Hippocampal formation (tissue), 2 donors: ENCODE measurements at regions not wholly inside any gene's neighbourhood (a gene's known extent, or its start where the extent isn't known, plus 50 kb on each side); places are given as distances from the start of the nearest gene placed in this dataset.
"Not testable (repeated sequence)": the region's sequence is repeated elsewhere in the genome, so short reads cannot be mapped to it uniquely, and the experiment has no call there.

Source experiments
- DNase-seq, 2 donors: peaks; one replicate each; lab custom pipeline; 2025; lab: John Stamatoyannopoulos, UW

DNA sequence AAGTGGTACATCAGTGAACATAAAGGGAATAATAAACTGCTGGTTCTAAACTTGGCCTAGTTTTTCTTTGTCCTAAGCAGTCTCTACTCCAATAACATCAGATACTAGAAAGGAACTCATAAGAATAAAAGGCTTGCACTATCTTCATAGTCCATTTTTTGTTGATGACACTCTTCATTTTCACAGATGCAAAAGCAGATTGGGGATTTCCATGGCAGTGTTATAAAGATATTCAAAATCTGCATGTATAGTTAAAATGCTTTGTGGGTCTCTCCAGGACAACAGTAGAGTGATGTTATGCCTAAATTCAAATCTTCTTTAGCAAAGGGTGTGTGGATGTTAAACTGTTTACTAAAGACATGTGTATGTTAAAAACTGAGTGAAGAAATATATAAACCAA lies 745.8 kb downstream of the TRHDE start:
- DNase-seq: no peak

DNA sequence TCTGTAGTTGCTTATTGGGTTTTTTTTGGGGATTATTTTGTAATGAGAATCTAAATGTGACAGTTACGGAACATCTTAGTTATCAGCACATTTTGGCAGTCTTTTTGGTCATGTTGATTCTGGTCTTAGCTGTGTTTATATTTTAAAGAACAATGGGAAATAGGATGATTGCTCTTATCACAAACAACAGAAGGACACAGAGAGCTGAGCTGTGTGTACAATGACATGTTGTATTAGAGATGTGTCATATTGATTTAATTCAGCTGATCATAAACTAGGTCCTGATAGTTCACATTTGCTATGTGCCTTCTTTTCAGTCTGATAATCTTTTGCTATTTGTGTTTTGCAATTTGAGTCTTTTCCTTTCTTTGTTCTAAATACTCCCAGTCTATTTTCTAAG lies 781.7 kb downstream of the TRHDE start:
- DNase-seq: no peak

DNA sequence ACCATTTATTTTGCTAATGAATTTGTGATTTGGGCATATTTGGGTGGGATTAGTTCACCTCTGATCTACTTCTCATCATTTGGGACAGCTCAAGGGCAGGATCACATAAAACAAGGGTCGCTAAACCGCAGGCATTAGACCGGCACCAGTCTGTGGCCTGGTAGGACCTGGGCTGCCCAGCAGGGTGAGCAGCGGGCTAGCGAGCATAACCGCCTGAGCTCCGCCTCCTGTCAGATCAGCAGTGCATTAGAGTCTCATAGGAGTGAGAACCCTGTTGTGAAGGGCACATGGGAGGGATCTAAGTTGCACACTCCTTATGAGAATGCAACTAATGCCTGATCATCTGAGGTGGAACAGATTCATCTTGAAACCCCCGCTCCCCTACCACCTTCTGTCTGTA lies 785.3 kb downstream of the TRHDE start:
- no peak for DNase-seq

DNA sequence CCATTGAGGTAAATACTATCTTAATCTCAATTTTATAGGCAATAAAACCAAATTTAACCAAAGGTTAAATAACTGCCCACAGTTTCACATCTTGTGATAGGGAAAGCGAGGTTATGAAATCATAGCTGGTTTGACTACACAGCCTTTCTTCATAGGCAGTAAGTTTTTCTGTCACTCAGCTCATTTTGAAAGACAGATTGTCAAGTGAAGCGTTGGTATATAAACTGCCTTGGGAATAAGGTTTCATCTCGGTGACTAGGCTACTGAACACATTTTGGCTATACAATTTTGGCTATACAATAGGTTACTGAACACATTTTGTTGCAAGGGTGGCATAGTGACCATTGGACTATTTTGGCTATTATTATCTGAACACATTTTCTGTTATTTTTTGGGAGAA lies 793.7 kb downstream of the TRHDE start:
- no peak for DNase-seq

DNA sequence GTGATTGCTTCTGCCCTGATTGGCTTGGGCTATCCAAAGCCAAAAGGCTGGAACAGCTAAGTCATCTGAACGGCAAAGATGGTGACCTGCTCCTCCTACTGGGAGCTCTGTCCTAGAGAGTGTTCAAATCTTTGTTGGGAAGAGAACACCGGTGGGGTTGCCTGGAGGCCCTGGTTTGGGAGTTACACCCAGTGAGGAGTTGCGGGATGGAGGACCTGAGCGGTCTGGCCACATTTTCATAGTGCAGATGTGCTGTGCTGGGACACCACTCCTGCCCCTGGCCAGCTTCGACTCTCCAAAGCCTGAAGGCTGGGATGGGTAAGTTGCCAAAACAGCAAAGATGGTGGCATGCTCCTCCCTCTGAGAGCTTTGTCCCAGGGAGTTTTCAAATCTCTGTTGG lies 795.4 kb downstream of the TRHDE start:
- DNase-seq: no peak

DNA sequence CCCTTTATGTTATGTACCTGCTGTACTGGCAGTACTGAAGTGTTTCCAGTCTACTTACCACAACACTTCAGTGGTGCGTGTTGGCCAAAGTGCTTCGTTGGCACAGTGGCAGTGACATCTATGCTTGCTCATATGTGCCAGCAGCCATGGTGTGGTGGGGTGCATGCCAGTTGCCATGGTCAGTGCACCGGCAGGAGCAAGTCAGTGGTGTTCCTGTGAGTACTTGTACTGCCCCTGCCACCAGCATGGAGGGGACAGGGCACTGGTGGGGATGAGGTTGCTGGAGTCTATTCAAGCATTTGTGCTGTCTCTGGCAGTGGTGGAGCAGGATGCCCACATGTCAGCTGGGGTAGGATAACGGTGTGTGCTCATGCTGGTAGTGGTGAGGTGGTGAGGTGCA lies 800.0 kb downstream of the TRHDE start:
- DNase-seq: no peak

DNA sequence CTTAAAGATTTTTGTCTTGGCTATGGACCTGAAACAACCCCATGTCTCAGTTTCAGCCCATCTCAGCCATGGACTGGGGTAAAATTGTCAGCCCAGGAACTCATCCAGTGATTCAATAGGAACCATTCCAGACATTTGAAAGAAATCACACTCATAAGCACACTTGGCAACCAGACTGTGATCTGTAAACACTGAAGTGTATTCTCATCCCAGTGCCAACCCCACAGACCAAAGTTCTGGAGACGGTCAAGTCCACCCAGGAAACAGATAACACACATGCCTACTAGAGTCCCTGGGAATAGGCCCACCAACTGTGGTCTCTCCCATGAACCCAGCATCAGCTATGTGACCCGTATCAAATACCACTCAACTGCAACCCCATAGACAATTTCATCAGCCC lies 804.6 kb downstream of the TRHDE start:
- no peak for DNase-seq

DNA sequence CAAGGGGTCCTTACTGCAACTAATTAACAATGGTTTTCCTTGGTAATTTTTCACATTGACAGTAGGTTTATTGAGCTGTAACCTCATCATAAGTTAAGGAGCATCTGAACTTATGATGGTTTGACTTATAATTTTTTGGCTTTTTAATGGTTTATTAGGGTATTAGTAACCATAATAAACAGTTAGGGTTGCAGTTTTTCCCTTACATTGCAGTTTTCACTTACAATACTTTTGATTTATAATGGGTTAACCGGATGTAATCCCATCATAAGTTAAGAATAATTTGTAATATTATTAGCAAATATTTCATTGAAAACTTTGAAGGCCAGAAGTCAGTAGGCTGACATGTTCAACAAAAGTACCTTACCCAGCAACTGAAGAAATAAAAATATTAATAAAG lies 811.6 kb downstream of the TRHDE start:
- no peak for DNase-seq

DNA sequence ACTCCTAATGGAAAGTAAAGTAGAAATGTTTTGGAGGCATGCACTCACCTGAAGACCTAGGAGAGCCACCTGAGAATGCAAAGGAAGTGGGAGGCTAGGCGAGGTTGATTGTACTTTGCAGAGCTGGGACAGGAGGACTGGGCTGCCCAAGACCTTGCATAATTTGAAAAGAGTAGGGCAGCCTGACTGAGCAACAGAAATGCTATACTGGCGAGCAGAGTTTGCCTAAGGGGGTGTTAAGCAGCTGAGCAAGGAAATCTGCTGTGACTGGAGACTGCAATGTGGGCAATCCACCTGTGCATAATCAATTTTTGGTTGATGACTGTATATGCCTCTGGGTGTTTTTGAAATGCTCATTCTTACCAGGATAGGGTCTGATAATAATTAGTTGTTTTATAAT lies 834.1 kb downstream of the TRHDE start:
- DNase-seq: no peak

DNA sequence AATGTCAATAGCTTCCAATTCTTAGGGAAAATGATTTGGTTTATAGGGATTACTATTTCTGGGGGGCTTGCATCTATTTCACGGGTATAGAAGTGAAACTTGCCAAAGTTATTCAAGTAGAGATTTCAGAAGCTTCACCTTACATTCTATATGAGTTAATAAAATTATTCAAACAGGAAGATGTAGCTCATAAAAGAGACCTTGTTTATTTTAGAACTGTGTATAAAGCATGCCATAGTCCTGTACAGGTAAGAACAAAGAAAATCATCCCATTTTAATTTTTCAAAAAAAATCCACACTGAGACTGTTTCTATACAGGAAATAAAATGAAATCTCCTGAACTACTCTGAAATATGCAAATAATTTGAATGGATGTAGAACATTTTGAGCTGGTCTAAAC lies 834.7 kb downstream of the TRHDE start:
- no peak for DNase-seq

DNA sequence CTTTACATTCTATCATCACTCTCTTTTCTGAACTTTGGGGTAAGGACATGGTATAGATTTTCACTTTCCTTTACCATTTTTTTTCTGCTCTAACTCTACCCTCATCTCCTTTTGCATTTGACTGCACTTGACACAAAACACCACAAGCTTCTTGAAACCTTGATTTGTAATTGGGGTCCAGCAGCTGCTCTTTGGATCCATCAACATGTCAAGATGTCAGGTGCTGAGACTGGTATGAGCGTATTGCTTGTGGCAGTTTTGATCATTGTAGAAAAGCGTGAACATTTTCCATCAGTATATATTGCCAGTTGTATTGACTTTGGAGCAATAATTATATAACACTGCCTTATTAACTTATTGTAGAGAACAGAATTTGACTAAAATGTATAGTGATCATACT lies 838.6 kb downstream of the TRHDE start:
- no peak for DNase-seq

DNA sequence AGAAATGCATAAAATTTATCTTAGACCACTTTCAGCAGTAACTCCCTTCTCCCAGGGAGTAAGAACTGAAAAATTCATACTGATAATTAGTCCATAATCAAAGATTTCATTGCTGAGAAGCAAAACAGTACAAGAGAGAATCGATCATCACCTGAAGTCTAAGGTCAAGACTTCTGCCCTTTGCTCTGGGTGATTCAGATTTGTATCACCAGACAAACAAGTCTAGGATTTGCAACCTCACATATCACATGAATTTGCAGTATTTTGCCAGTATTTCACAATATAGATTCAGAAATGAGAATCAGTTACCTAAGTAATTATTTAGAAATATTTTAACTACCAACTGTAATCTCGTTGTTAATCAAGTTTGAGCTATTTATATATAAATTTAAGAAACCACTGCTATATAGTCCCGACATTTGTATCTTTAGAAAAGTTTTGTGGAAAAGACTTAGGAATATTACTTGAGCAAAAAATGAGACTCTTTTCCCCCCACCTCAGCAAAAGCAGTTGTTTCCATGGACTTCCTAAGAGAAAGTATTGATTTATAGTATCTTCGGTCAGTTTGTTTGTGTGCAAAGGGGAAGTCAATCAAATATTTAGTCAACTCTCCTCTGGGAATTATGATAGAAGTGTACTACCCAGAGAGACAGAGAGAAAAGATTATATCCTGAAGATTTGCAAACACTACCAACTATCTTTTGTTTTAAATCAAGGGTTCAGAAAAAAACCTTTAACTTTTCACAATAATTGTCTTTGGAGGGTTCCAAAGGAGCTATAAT lies 840.1 kb downstream of the TRHDE start:
- no peak for DNase-seq

DNA sequence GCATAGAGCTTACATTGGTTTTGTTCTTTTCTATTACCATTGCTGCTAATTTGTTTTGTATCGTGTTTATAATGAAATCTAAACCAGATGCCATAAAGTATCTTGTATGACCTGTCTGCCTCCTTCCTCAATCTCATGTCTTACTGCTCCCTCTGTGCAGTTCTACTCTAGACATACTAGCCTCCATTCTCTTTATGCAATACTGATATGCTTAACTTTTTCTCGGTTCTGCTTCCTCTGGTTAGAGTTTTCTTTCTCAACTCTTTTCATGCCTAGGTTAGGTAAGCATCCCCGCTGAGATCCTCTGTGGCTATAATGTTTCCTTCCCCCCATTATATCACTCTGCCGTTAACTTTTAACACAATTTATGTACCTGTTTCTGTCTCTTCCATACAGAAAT lies 852.3 kb downstream of the TRHDE start:
- no peak for DNase-seq

DNA sequence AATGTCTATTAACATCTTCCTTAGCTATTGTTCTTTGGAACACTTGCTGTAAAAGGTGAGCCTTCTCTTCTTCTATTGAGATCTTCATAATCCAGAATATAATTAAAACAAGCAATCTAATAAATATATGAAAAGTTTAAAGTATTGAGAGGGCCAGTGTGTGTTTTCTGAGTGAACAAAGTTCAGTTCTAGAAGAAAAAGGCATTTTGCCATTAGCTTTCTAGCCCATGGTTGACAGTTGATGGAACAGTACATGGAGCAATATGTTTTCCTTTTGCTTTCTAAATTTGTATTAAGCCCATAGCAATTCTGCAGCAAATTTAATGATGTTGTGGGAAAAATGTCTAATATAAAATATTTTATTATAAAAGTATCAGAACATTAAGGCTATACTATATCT lies 853.0 kb downstream of the TRHDE start:
- DNase-seq: no peak

DNA sequence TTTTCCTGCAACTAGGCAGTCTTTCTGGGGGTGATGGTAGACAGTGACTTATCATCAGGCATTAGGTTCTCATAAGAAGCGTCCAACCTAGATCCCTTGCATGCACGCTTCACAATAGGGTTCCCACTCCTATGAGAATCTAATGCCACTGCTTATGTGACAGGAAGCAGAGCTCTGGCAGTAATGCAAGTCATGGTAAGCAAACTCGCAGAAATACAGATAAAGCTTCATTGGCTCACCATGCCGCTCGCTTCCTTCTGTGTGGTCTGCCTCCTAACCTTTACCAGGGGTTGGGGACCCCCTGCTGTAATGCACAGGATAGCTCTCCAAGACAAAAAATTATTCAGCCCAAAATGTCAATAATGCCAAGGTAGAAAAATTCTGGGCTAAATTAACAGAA lies 864.2 kb downstream of the TRHDE start:
- no peak for DNase-seq

DNA sequence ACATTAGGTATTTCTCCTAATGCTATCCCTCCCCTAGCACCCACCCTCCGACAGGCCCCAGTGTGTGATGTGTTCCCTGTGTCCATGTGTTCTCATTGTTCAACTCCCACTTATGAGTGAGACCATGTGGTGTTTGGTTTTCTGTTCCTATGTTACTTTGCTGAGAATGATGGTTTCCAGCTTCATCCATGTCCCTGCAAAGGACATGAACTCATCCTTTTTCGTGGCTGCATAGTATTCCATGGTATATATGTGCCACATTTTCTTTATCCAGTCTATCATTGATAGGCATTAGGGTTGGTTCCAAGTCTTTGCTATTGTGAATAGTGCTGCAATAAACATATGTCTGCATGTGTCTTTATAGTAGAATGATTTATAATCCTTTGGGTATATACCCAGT lies 867.5 kb downstream of the TRHDE start:
- not testable (repeated sequence) for DNase-seq

DNA sequence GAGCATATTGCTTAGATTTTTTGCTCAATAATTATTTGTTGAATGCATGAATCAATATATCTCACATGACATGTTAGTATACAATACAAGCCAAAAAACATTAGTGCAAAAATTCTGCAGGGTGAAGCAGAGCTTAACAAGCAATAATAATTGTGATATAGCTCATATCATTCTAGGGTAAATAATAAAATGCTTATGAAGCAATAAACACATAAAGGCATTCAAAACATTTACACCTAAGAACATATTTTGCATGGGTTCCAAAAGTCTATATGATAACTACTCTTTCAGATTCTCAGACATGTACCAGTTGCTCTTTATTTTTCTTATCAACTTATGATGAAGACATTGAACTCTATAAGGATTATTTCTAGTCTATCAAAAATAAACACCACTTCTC lies 886.2 kb downstream of the TRHDE start:
- no peak for DNase-seq

DNA sequence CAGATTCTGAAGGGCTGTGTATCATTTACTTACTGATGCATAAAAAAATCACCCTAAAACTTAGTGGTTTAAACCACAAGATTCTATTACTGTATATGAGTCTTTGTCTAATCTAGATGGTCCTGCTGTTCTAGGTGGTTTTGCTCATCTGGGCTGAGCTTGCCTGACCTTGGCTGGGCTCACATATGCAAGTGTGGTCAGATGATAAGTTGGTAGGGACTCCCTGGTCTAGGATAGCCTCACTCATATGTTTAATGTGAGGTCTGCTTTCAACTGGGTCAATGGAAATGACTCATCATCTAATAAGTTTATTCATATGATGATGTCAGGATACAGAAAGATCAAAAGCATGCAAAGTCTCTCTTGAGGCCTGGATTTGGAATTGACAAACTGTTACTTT lies 887.8 kb downstream of the TRHDE start:
- DNase-seq: no peak

DNA sequence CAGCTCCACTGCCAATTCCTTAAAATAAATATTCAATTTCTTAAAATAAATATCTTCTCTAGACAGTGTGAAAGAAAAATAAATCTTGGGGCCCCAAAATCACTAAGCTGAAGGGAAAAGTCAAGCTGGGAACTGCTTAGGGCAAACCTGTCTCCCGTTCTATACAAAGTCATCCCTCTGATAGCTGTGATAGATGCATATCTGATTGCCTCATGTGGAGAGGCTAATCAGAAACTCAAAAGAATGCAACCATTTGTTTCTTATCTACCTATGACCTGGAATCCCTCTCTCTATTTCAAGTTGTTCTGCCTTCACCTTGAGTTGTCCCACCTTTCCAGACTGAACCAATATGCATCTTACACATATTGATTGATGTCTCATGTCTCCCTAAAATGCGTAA lies 889.8 kb downstream of the TRHDE start:
- no peak for DNase-seq

DNA sequence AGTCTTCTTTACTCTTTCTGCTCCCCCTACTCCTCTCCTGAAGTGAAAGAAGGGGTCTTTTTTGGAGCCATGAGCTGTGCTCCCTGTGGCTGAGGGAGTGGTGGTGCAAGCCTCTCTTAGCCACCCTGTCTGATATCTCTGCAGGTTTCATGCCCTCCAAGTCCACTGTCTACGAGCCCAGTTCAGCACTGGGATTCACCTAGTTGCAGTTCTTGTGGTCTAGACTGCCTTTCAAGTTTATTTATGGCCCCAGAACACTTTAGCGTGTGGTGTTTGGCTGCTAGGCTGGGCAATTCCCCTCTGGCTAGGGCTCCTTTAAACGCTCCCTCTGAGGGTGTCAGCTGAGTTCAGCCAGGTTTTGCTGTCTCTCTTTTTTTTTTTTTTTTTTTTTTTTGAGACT lies 908.6 kb downstream of the TRHDE start:
- no peak for DNase-seq

DNA sequence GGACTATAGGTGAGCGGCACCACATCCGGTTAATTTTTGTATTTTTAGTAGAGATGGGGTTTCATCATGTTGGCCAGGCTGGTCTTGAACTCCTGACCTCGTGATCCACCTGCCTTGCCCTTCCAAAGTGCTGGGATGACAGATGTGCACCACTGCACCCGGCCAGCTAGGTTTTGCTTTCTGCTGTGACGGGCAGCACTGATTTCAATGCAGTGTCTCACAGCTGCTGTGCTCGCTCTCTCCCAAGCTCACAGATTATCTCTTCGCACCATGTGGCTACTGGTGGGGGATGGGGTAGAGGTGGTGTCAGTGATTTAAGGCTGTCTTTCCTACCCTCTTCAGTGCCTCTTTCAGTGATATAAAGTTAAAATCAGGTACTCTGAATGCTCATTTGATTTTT lies 909.1 kb downstream of the TRHDE start:
- DNase-seq: no peak

DNA sequence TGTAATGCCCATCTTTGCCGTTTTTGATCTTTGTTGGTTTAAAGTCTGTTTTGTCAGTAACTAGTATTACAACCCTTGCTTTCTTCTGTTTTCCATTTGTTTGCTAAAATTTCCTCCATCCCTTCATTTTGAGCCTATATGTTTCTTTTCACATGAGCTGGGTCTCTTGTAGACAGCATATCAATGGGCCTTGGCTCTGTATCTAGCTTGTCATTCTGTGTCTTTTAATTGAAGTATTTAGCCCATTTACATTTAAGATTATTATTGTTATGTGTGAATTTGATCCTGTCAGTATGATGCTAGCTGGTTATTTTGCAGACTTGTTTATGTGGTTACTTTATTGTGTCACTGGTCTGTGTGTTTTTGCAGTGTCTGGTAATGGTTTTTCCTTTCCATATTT lies 913.2 kb downstream of the TRHDE start:
- DNase-seq: no peak

DNA sequence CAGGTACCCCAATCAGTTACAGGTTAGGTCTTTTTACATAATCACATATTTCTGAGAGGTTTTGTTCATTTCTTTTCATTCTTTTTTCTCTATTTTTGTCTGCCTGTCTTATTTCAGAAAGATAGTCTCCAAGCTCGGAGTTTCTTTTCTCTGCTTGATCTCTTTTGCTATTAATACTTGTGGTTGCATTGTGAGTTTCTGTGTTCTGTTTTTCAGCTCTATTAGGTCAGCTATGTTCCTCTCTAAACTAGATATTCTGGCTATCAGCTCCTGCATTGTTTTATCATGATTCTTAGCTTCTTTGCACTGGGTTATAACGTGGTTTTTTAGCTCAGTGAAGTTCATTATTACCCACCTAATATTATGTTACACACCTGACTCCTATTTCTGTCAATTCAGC lies 914.1 kb downstream of the TRHDE start:
- DNase-seq: no peak

DNA sequence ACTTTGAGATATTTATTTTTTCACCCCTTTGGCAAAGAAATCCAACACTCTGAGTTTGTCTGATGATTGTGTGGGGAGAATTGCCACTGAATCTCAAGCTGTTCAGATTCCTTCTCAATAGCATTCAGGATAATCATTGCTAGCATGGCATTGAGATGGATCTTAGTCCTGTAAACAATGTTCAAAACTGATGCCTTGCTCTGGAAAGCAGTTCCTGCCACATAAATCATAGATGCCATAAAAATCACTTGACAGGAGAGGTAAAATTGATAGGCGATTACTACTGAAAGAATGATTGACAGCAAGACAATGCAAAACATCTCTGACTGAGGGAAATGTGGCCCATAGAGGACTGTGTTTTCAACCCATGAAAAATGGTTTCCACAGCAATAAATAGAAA lies 915.6 kb downstream of the TRHDE start:
- no peak for DNase-seq
